Endometrial microvascular endothelial cells (primary cell): ENCODE measurements at regions not wholly inside any gene's neighbourhood (a gene's known extent, or its start where the extent isn't known, plus 50 kb on each side); places are given as distances from the start of the nearest gene placed in this dataset.

Source experiments
- in situ Hi-C: cut with HindIII; loops from 2 replicates; pipeline ENCODE4 v1.10.0; 2017; ENCODE audit warnings: low sequenced_read_pairs, low pct_unique_long_range_greater_than_20kb; ENCODE audit errors: inconsistent ontology term

GRCh38 chr2:234328444-234328990 is 168.4 kb downstream of the ARL4C start:
- in situ Hi-C loops: no loop called here

- in situ Hi-C loops: no loop called here
Measured at GRCh38 chr2:234326694-234327093, 170.2 kb downstream of the ARL4C start.

- in situ Hi-C loops: no loop called here
Measured at GRCh38 chr2:234324116-234324515, 172.8 kb downstream of the ARL4C start.

GRCh38 chr2:234322766-234323465 is 174.0 kb downstream of the ARL4C start:
- in situ Hi-C loops: no loop called here

GRCh38 chr2:234320066-234320465 is 176.8 kb downstream of the ARL4C start:
- in situ Hi-C loops: no loop called here

- in situ Hi-C loops: no loop called here
Measured at GRCh38 chr2:234318361-234318760, 178.5 kb downstream of the ARL4C start.

- in situ Hi-C loops: no loop called here
Measured at GRCh38 chr2:234313558-234313957, 183.3 kb downstream of the ARL4C start.

GRCh38 chr2:234310166-234310565 is 186.7 kb downstream of the ARL4C start:
- in situ Hi-C loops: no loop called here

GRCh38 chr2:234309431-234309830 is 187.4 kb downstream of the ARL4C start:
- in situ Hi-C loops: no loop called here

- in situ Hi-C loops: no loop called here
Measured at GRCh38 chr2:234308813-234309195, 188.1 kb downstream of the ARL4C start.

GRCh38 chr2:234308073-234308812 is 188.6 kb downstream of the ARL4C start:
- in situ Hi-C loops: no loop called here

- in situ Hi-C loops: no loop called here
Measured at GRCh38 chr2:234307322-234307961, 189.4 kb downstream of the ARL4C start.

- in situ Hi-C loops: no loop called here
Measured at GRCh38 chr2:234306426-234307173, 190.3 kb downstream of the ARL4C start.

GRCh38 chr2:234305846-234306245 is 191.0 kb downstream of the ARL4C start:
- in situ Hi-C loops: no loop called here

GRCh38 chr2:234304950-234305349 is 191.9 kb downstream of the ARL4C start:
- in situ Hi-C loops: no loop called here

- in situ Hi-C loops: no loop called here
Measured at GRCh38 chr2:234302664-234302991, 194.3 kb downstream of the ARL4C start.

- in situ Hi-C loops: no loop called here
Measured at GRCh38 chr2:234300932-234301823, 195.7 kb downstream of the ARL4C start.

GRCh38 chr2:234300391-234300925 is 196.4 kb downstream of the ARL4C start:
- in situ Hi-C loops: no loop called here
